HepG2 (cell line): ENCODE measurements at regions not wholly inside any gene's neighbourhood (a gene's known extent, or its start where the extent isn't known, plus 50 kb on each side); places are given as distances from the start of the nearest gene placed in this dataset.

Experiments
- AFF4 ChIP-seq: sonication (generic); formaldehyde crosslinking; IDR thresholded peaks from 2 replicates; pipeline ENCODE4 v1.4.0; 2020; ENCODE audit warnings: missing genetic modification reagents
- KDM1A ChIP-seq: IDR thresholded peaks from 2 replicates; pipeline ENCODE4 v1.6.1; 2016; ENCODE audit warnings: missing compliant biosample characterization
- KDM3A ChIP-seq: IDR thresholded peaks from 2 replicates; pipeline ENCODE4 v1.6.1; 2018; ENCODE audit warnings: low read depth, missing compliant biosample characterization
- MAZ ChIP-seq, 2 experiments: sonication (generic) in 1 of 2; formaldehyde crosslinking in 1 of 2; IDR thresholded peaks; 2 replicates each; pipeline versions ENCODE4 v1.5.0 to v1.6.1; 2012 to 2020; ENCODE audit warnings: low read depth in 2 of 2, mild to moderate bottlenecking in 2 of 2, borderline replicate concordance in 1 of 2, improper control_type of control experiment in 1 of 2, low read length in 1 of 2, missing genetic modification reagents in 1 of 2, moderate library complexity in 1 of 2
- MYC ChIP-seq: sonication (generic); formaldehyde crosslinking; IDR thresholded peaks from 2 replicates; pipeline ENCODE4 v1.9.0; 2021; ENCODE audit warnings: missing genetic modification reagents, borderline replicate concordance
- POLR2A ChIP-seq, 2 experiments: IDR thresholded peaks; 2 replicates each; pipeline ENCODE4 v1.6.1; 2011; ENCODE audit warnings: low read depth in 2 of 2, low read length in 2 of 2, mild to moderate bottlenecking in 1 of 2, moderate library complexity in 1 of 2; ENCODE audit not compliant: insufficient read depth in 1 of 2
- USF2 ChIP-seq, 2 experiments: sonication (generic) in 1 of 2; formaldehyde crosslinking in 1 of 2; IDR thresholded peaks; 2 replicates each; pipeline versions ENCODE4 v1.5.1 to v1.6.1; 2011 to 2020; ENCODE audit warnings: borderline replicate concordance in 1 of 2, low read depth in 1 of 2, low read length in 1 of 2, mild to moderate bottlenecking in 1 of 2, missing genetic modification reagents in 1 of 2, moderate library complexity in 1 of 2
- TF ChIP-seq, protein P1 (sequence below): sonication (generic); formaldehyde crosslinking; IDR thresholded peaks from 2 replicates; pipeline ENCODE4 v1.8.1; 2023; ENCODE audit warnings: missing genetic modification reagents, inconsistent platforms, borderline replicate concordance
- TF ChIP-seq, protein P2 (sequence below): sonication (generic); formaldehyde crosslinking; IDR thresholded peaks from 2 replicates; pipeline ENCODE4 v1.5.0; 2020; ENCODE audit warnings: mild to moderate bottlenecking, missing genetic modification reagents, moderate library complexity
- TF ChIP-seq, protein P3 (sequence below): sonication (generic); formaldehyde crosslinking; IDR thresholded peaks from 2 replicates; pipeline ENCODE4 v1.4.0; 2020; ENCODE audit warnings: mild to moderate bottlenecking, missing genetic modification reagents, borderline replicate concordance
- TF ChIP-seq, protein P4 (sequence below): sonication (generic); formaldehyde crosslinking; IDR thresholded peaks from 2 replicates; pipeline ENCODE4 v1.4.0; 2020; ENCODE audit warnings: missing genetic modification reagents, borderline replicate concordance
- TF ChIP-seq, protein P5 (sequence below): fragments of 450-650 bp; IDR thresholded peaks from 2 replicates; pipeline ENCODE4 v1.6.1; 2017; ENCODE audit warnings: mild to moderate bottlenecking

DNA sequence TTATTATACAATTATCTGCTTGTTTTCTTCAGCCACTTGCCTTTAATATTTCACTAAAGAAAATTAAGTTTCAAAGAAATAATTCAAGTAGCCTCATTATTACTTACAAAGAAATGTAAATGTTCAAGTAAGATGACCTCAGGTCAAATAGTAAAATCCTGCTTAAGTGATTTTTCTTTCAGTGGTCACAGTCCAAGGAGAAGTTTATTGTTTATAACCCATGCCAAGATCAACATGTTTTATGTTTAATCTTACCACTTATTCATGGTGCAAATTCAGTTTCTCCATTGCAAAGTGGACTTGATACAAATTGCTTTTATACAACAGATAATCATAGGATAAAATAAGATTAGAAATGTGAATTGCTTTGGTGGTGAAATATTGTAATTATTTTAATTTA lies 370.2 kb upstream of the FLRT2 start:
- TF ChIP-seq, protein P1, sequence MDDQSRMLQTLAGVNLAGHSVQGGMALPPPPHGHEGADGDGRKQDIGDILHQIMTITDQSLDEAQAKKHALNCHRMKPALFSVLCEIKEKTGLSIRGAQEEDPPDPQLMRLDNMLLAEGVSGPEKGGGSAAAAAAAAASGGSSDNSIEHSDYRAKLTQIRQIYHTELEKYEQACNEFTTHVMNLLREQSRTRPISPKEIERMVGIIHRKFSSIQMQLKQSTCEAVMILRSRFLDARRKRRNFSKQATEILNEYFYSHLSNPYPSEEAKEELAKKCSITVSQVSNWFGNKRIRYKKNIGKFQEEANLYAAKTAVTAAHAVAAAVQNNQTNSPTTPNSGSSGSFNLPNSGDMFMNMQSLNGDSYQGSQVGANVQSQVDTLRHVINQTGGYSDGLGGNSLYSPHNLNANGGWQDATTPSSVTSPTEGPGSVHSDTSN (CRISPR knock-in tag), result no peak
- TF ChIP-seq, protein P2, sequence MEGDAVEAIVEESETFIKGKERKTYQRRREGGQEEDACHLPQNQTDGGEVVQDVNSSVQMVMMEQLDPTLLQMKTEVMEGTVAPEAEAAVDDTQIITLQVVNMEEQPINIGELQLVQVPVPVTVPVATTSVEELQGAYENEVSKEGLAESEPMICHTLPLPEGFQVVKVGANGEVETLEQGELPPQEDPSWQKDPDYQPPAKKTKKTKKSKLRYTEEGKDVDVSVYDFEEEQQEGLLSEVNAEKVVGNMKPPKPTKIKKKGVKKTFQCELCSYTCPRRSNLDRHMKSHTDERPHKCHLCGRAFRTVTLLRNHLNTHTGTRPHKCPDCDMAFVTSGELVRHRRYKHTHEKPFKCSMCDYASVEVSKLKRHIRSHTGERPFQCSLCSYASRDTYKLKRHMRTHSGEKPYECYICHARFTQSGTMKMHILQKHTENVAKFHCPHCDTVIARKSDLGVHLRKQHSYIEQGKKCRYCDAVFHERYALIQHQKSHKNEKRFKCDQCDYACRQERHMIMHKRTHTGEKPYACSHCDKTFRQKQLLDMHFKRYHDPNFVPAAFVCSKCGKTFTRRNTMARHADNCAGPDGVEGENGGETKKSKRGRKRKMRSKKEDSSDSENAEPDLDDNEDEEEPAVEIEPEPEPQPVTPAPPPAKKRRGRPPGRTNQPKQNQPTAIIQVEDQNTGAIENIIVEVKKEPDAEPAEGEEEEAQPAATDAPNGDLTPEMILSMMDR (CRISPR knock-in tag), result no peak
- no peak for TF ChIP-seq MYC
- no peak for TF ChIP-seq POLR2A (IDR thresholded peaks at IDR 0.05; ENCODE audit: insufficient read depth in 1 of 2, low read depth in 2 of 2, low read length in 2 of 2)
- TF ChIP-seq, protein P3, sequence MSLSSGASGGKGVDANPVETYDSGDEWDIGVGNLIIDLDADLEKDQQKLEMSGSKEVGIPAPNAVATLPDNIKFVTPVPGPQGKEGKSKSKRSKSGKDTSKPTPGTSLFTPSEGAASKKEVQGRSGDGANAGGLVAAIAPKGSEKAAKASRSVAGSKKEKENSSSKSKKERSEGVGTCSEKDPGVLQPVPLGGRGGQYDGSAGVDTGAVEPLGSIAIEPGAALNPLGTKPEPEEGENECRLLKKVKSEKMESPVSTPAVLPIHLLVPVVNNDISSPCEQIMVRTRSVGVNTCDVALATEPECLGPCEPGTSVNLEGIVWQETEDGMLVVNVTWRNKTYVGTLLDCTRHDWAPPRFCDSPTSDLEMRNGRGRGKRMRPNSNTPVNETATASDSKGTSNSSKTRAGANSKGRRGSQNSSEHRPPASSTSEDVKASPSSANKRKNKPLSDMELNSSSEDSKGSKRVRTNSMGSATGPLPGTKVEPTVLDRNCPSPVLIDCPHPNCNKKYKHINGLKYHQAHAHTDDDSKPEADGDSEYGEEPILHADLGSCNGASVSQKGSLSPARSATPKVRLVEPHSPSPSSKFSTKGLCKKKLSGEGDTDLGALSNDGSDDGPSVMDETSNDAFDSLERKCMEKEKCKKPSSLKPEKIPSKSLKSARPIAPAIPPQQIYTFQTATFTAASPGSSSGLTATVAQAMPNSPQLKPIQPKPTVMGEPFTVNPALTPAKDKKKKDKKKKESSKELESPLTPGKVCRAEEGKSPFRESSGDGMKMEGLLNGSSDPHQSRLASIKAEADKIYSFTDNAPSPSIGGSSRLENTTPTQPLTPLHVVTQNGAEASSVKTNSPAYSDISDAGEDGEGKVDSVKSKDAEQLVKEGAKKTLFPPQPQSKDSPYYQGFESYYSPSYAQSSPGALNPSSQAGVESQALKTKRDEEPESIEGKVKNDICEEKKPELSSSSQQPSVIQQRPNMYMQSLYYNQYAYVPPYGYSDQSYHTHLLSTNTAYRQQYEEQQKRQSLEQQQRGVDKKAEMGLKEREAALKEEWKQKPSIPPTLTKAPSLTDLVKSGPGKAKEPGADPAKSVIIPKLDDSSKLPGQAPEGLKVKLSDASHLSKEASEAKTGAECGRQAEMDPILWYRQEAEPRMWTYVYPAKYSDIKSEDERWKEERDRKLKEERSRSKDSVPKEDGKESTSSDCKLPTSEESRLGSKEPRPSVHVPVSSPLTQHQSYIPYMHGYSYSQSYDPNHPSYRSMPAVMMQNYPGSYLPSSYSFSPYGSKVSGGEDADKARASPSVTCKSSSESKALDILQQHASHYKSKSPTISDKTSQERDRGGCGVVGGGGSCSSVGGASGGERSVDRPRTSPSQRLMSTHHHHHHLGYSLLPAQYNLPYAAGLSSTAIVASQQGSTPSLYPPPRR (CRISPR knock-in tag), result no peak
- TF ChIP-seq USF2 (IDR thresholded peaks at IDR 0.05; ENCODE audit: low read depth, low read length), result no peak
- TF ChIP-seq USF2 (CRISPR knock-in tag; IDR thresholded peaks at IDR 0.05; ENCODE audit: borderline replicate concordance), result no peak
- TF ChIP-seq, protein P4, sequence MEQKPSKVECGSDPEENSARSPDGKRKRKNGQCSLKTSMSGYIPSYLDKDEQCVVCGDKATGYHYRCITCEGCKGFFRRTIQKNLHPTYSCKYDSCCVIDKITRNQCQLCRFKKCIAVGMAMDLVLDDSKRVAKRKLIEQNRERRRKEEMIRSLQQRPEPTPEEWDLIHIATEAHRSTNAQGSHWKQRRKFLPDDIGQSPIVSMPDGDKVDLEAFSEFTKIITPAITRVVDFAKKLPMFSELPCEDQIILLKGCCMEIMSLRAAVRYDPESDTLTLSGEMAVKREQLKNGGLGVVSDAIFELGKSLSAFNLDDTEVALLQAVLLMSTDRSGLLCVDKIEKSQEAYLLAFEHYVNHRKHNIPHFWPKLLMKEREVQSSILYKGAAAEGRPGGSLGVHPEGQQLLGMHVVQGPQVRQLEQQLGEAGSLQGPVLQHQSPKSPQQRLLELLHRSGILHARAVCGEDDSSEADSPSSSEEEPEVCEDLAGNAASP, result no peak
- TF ChIP-seq AFF4 (CRISPR knock-in tag), result no peak
- no peak for TF ChIP-seq MAZ (IDR thresholded peaks at IDR 0.05; ENCODE audit: borderline replicate concordance, low read depth, low read length)
- no peak for TF ChIP-seq MAZ (CRISPR knock-in tag; IDR thresholded peaks at IDR 0.05; ENCODE audit: low read depth)
- TF ChIP-seq, protein P5, sequence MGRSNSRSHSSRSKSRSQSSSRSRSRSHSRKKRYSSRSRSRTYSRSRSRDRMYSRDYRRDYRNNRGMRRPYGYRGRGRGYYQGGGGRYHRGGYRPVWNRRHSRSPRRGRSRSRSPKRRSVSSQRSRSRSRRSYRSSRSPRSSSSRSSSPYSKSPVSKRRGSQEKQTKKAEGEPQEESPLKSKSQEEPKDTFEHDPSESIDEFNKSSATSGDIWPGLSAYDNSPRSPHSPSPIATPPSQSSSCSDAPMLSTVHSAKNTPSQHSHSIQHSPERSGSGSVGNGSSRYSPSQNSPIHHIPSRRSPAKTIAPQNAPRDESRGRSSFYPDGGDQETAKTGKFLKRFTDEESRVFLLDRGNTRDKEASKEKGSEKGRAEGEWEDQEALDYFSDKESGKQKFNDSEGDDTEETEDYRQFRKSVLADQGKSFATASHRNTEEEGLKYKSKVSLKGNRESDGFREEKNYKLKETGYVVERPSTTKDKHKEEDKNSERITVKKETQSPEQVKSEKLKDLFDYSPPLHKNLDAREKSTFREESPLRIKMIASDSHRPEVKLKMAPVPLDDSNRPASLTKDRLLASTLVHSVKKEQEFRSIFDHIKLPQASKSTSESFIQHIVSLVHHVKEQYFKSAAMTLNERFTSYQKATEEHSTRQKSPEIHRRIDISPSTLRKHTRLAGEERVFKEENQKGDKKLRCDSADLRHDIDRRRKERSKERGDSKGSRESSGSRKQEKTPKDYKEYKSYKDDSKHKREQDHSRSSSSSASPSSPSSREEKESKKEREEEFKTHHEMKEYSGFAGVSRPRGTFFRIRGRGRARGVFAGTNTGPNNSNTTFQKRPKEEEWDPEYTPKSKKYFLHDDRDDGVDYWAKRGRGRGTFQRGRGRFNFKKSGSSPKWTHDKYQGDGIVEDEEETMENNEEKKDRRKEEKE, result no peak
- TF ChIP-seq KDM1A (CRISPR knock-in tag), result no peak
- no peak for TF ChIP-seq KDM3A (CRISPR knock-in tag)
